ENCODE measurements at regions not wholly inside any gene's neighbourhood (a gene's known extent, or its start where the extent isn't known, plus 50 kb on each side); places are given as distances from the start of the nearest gene placed in this dataset.
"Not testable (repeated sequence)": the region's sequence is repeated elsewhere in the genome, so short reads cannot be mapped to it uniquely, and the experiment has no call there.

- DNase-seq (ENCODE audit: extremely low read depth in 1 of 2, low read depth in 1 of 2) = not testable (repeated sequence)
Measured at GRCh38 chr6:105860927-105861326, 225.2 kb upstream of the PRDM1 start.

GRCh38 chr6:105859457-105859856 lies 226.7 kb upstream of the PRDM1 start:
- DNase-seq (ENCODE audit: extremely low read depth in 1 of 2, low read depth in 1 of 2) = no peak

- not testable (repeated sequence) for DNase-seq (ENCODE audit: extremely low read depth in 1 of 2, low read depth in 1 of 2)
Measured at GRCh38 chr6:105858639-105859038, 227.5 kb upstream of the PRDM1 start.

- no peak for DNase-seq (ENCODE audit: extremely low read depth in 1 of 2, low read depth in 1 of 2)
Measured at GRCh38 chr6:105855433-105855832, 230.7 kb upstream of the PRDM1 start.

GRCh38 chr6:105853979-105854378 lies 232.2 kb upstream of the PRDM1 start:
- DNase-seq (ENCODE audit: extremely low read depth in 1 of 2, low read depth in 1 of 2) = not testable (repeated sequence)

GRCh38 chr6:105851606-105852005 lies 234.5 kb upstream of the PRDM1 start:
- DNase-seq (ENCODE audit: extremely low read depth in 1 of 2, low read depth in 1 of 2) = no peak

GRCh38 chr6:105851113-105851580 lies 235.0 kb upstream of the PRDM1 start:
- no peak for DNase-seq (ENCODE audit: extremely low read depth in 1 of 2, low read depth in 1 of 2)

- no peak for DNase-seq (ENCODE audit: extremely low read depth in 1 of 2, low read depth in 1 of 2)
Measured at GRCh38 chr6:105850261-105851112, 235.6 kb upstream of the PRDM1 start.

GRCh38 chr6:105849746-105850145 lies 236.4 kb upstream of the PRDM1 start:
- DNase-seq (ENCODE audit: extremely low read depth in 1 of 2, low read depth in 1 of 2) = no peak

GRCh38 chr6:105847433-105847832 lies 238.7 kb upstream of the PRDM1 start:
- no peak for DNase-seq (ENCODE audit: extremely low read depth in 1 of 2, low read depth in 1 of 2)

- no peak for DNase-seq (ENCODE audit: extremely low read depth in 1 of 2, low read depth in 1 of 2)
Measured at GRCh38 chr6:105844275-105844883, 241.8 kb upstream of the PRDM1 start.

- no peak for DNase-seq (ENCODE audit: extremely low read depth in 1 of 2, low read depth in 1 of 2)
Measured at GRCh38 chr6:105839266-105839665, 246.9 kb upstream of the PRDM1 start.

- DNase-seq (ENCODE audit: extremely low read depth in 1 of 2, low read depth in 1 of 2) = no peak
Measured at GRCh38 chr6:105838171-105838570, 248.0 kb upstream of the PRDM1 start.

GRCh38 chr6:105836889-105837288 lies 249.2 kb upstream of the PRDM1 start:
- DNase-seq (ENCODE audit: extremely low read depth in 1 of 2, low read depth in 1 of 2) = no peak

- DNase-seq (ENCODE audit: extremely low read depth in 1 of 2, low read depth in 1 of 2) = no peak
Measured at GRCh38 chr6:105836379-105836778, 249.8 kb upstream of the PRDM1 start.

- no peak for DNase-seq (ENCODE audit: extremely low read depth in 1 of 2, low read depth in 1 of 2)
Measured at GRCh38 chr6:105835373-105835772, 250.8 kb upstream of the PRDM1 start.

GRCh38 chr6:105833959-105834947 lies 251.9 kb upstream of the PRDM1 start:
- DNase-seq (ENCODE audit: extremely low read depth in 1 of 2, low read depth in 1 of 2) = no peak

- DNase-seq (ENCODE audit: extremely low read depth in 1 of 2, low read depth in 1 of 2) = no peak
Measured at GRCh38 chr6:105832313-105832761, 253.8 kb upstream of the PRDM1 start.

- DNase-seq (ENCODE audit: extremely low read depth in 1 of 2, low read depth in 1 of 2) = no peak
Measured at GRCh38 chr6:105831311-105832097, 254.6 kb upstream of the PRDM1 start.

- DNase-seq (ENCODE audit: extremely low read depth in 1 of 2, low read depth in 1 of 2) = no peak
Measured at GRCh38 chr6:105825210-105825609, 260.9 kb upstream of the PRDM1 start.
